ENCODE measurements at regions not wholly inside any gene's neighbourhood (a gene's known extent, or its start where the extent isn't known, plus 50 kb on each side); places are given as distances from the start of the nearest gene placed in this dataset.

DNA sequence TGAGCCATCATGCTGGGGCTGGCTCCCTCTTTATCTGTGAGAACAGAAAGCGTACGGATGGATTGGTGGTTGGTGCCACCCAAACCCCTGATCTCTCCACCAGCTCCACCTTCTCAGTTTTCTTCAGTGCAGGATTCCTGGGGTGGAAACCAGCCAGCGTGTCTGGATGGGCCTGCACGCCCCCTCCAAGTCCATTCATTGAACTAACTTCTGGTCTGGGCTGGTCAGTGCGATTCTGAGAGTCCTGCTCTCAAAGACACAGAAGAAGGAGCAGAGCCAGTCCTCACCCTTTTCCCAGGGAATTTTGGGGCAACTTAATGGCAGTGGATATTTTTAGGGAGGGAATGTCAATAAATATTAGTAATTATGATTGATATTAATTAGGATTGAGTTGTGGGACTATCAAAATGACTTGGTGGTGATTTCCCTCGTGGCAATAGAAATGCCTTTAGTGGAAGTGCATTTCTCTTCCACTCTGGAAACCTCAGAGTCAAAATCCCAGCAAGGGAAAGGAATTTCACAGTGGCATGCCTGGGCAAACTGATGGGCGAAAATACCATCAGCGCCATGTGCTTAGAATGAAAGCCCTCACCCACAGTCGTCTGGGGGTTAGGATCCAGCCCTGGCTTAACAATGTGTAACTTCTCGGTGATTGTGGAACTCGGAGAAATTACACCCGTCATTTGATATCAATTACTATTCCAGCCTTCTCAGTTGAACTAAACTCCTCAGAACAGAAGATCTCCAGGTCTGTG, 69.3 kb upstream of the EEPD1 start:
- Histone ChIP-seq H3K4me3 (ENCODE audit: insufficient read length, low read depth) (no peak overlapping the region), H3K36me3 (ENCODE audit: insufficient read depth, insufficient read length, low read length) (no peaks in the 10 kb centered on the region), H3K4me1 (ENCODE audit: insufficient read depth, insufficient read length) (peaks cover 4% of the 10 kb centered on the region), H3K9me3 (ENCODE audit: insufficient read depth, low read length) (peaks cover 9% of the 10 kb centered on the region; the same call in 1 of the 2 replicates), H3K27me3 (ENCODE audit: insufficient read depth, insufficient read length) (peaks cover 3% of the 10 kb centered on the region), H3K9ac (ENCODE audit: insufficient read length, low read depth) (no peak overlapping the region)
- DNase-seq (ENCODE audit: low read depth, low spot score) = no peak
- no peak for TF ChIP-seq YY1 (IDR thresholded peaks at IDR 0.05; ENCODE audit: insufficient read depth, insufficient read length)
- TF ChIP-seq SUZ12 (IDR thresholded peaks at IDR 0.05; ENCODE audit: extremely low read depth, insufficient read depth, insufficient read length) = no peak
- no peak for TF ChIP-seq ZNF274 (IDR thresholded peaks at IDR 0.05; ENCODE audit: low read depth, low read length)

DNA sequence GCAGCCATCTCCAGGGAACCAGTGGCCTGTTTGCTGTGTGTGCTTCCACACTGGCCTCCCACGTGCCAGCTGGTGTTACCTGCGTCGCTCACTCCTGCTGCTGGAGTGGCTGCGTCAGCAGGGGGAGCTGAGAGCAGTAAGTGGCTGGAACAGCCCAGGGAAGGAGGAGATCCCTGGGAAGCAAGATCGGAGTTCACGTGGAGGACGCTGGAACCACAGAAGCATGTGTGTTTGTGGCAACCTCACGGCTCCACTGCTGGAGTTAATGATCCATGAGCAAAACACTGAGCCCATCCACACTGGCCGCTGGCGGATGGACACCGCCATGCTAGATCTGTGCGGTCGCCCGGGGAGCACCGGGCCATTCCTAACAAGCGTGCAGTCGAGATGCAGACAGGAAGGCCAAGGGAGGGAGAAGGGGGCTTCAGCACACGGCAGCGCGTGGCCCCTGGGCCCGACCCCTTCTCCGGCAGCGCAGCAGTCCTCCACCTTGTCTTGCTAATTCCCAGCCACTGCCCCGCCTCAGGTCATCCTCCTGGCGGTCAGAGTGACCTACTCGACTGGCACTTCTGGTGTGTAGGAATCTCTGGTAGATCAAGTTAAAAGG, 68.5 kb upstream of the EEPD1 start:
- peak; percentile 58 for DNase-seq (ENCODE audit: low read depth, low spot score)
- TF ChIP-seq YY1 (IDR thresholded peaks at IDR 0.05; ENCODE audit: insufficient read depth, insufficient read length) (no peak), SUZ12 (IDR thresholded peaks at IDR 0.05; ENCODE audit: extremely low read depth, insufficient read depth, insufficient read length) (no peak), ZNF274 (IDR thresholded peaks at IDR 0.05; ENCODE audit: low read depth, low read length) (no peak)
- Histone ChIP-seq H3K9ac (ENCODE audit: insufficient read length, low read depth) (no peak overlapping the region), H3K4me3 (ENCODE audit: insufficient read length, low read depth) (no peak overlapping the region), H3K27me3 (ENCODE audit: insufficient read depth, insufficient read length) (peaks cover 3% of the 10 kb centered on the region), H3K4me1 (ENCODE audit: insufficient read depth, insufficient read length) (peaks cover 4% of the 10 kb centered on the region), H3K36me3 (ENCODE audit: insufficient read depth, insufficient read length, low read length) (no peaks in the 10 kb centered on the region), H3K9me3 (ENCODE audit: insufficient read depth, low read length) (peaks cover 17% of the 10 kb centered on the region)

DNA sequence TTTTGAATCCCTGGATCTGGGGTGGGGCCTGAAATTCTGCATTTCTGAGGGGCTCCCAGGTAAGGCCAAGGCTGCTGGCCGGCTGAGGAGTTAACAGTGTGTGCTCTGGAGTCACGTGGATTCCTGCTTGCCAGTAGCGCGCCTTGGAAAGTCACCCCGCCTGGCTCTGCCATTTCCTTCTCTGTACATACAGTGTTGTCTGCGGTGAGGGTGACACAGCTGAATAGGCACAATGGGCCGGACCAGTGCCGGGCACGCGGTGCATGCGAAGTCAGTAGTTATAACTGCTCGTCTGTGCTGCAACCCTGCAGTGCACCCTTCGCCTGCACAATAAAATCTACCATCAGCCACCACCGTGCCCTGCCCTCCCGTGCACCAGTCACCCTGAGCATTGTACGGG, 68.0 kb upstream of the EEPD1 start:
- H3K27me3 ChIP-seq (ENCODE audit: insufficient read depth, insufficient read length) = peaks cover 3% of the 10 kb centered on the region
- H3K36me3 ChIP-seq (ENCODE audit: insufficient read depth, insufficient read length, low read length) = no peaks in the 10 kb centered on the region
- no peak overlapping the region for H3K4me3 ChIP-seq (ENCODE audit: insufficient read length, low read depth)
- peaks cover 4% of the 10 kb centered on the region for H3K4me1 ChIP-seq (ENCODE audit: insufficient read depth, insufficient read length)
- no peak overlapping the region for H3K9ac ChIP-seq (ENCODE audit: insufficient read length, low read depth)
- DNase-seq (ENCODE audit: low read depth, low spot score) = no peak
- peaks cover 20% of the 10 kb centered on the region for H3K9me3 ChIP-seq (ENCODE audit: insufficient read depth, low read length)
- no peak for TF ChIP-seq ZNF274 (IDR thresholded peaks at IDR 0.05; ENCODE audit: low read depth, low read length)
- TF ChIP-seq YY1 (IDR thresholded peaks at IDR 0.05; ENCODE audit: insufficient read depth, insufficient read length) = no peak
- TF ChIP-seq SUZ12 (IDR thresholded peaks at IDR 0.05; ENCODE audit: extremely low read depth, insufficient read depth, insufficient read length) = no peak

DNA sequence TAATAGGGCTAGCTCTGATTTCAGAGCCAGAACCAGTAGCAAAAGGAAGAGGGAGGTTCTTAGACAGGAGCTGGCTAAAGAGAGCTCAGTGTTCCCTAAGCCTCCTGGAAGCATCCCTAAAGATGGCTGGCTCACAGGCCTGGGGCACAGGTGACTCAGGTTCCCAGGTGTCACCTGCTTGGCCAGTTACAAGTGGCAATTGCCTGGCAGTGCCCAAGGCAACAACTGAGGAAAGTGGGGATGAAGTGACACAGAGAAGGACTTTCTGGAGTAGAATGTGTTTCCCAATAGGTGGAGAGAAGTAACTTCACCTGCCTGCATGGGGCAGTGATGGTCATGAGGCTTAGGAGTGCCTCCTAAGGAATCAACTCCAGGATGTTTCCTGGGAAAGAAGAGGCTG, 66.5 kb upstream of the EEPD1 start:
- DNase-seq (ENCODE audit: low read depth, low spot score) = no peak
- Histone ChIP-seq H3K27me3 (ENCODE audit: insufficient read depth, insufficient read length) (peaks cover 3% of the 10 kb centered on the region), H3K4me3 (ENCODE audit: insufficient read length, low read depth) (no peak overlapping the region), H3K4me1 (ENCODE audit: insufficient read depth, insufficient read length) (peaks cover 4% of the 10 kb centered on the region), H3K9ac (ENCODE audit: insufficient read length, low read depth) (no peak overlapping the region), H3K9me3 (ENCODE audit: insufficient read depth, low read length) (peaks cover 20% of the 10 kb centered on the region), H3K36me3 (ENCODE audit: insufficient read depth, insufficient read length, low read length) (no peaks in the 10 kb centered on the region)
- TF ChIP-seq YY1 (IDR thresholded peaks at IDR 0.05; ENCODE audit: insufficient read depth, insufficient read length) (no peak), SUZ12 (IDR thresholded peaks at IDR 0.05; ENCODE audit: extremely low read depth, insufficient read depth, insufficient read length) (no peak), ZNF274 (IDR thresholded peaks at IDR 0.05; ENCODE audit: low read depth, low read length) (no peak)

DNA sequence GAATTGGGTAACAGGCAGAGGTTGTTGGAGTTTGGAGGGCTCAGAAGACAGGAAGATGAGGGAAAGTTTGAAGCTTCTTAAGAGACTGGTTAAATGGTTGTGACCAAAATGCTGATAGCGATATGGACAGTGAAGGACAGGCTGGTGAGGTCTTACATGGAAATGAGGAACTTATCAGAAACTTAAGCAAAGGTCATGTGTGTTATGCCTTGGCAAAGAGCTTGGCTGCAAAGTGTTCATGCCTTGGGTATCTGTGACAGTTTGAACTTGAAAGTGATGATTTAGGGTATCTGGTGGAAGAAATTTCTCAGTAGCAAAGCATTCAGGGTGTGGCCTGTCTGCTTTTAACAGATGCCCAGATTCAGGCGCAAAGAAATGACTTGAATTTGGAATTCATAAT, 64.5 kb upstream of the EEPD1 start:
- no peak overlapping the region for H3K4me3 ChIP-seq (ENCODE audit: insufficient read length, low read depth)

DNA sequence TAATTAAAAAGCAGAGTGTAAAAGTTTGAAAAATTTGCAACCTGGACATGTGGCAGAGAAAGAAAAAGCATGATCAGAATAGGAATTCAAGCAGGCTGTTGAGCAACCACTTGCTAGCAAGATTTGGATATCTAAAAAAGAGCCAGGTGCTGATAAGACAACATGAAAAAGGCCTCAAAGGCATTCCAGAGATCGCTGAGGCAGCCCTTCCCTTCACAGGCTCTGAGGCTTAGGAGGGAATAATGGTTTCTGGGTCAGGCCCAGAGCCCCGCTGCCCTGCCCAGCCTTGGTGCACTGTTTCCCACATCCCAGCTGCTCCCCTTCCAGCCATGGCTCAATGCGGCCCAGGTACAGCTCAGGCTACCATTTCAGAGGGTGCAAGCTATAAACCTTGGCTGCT, 64.1 kb upstream of the EEPD1 start:
- Histone ChIP-seq H3K9ac (ENCODE audit: insufficient read length, low read depth) (no peak overlapping the region), H3K4me3 (ENCODE audit: insufficient read length, low read depth) (no peak overlapping the region), H3K4me1 (ENCODE audit: insufficient read depth, insufficient read length) (peaks cover 4% of the 10 kb centered on the region), H3K27me3 (ENCODE audit: insufficient read depth, insufficient read length) (no peaks in the 10 kb centered on the region), H3K36me3 (ENCODE audit: insufficient read depth, insufficient read length, low read length) (no peaks in the 10 kb centered on the region), H3K9me3 (ENCODE audit: insufficient read depth, low read length) (peaks cover 20% of the 10 kb centered on the region)
- TF ChIP-seq SUZ12 (IDR thresholded peaks at IDR 0.05; ENCODE audit: extremely low read depth, insufficient read depth, insufficient read length) (no peak), ZNF274 (IDR thresholded peaks at IDR 0.05; ENCODE audit: low read depth, low read length) (no peak), YY1 (IDR thresholded peaks at IDR 0.05; ENCODE audit: insufficient read depth, insufficient read length) (no peak)
- no peak for DNase-seq (ENCODE audit: low read depth, low spot score)

More for the DNA sequence above, 64.5 kb upstream of the EEPD1 start:
- Histone ChIP-seq H3K9me3 (ENCODE audit: insufficient read depth, low read length) (peaks cover 20% of the 10 kb centered on the region), H3K27me3 (ENCODE audit: insufficient read depth, insufficient read length) (peaks cover 2% of the 10 kb centered on the region), H3K9ac (ENCODE audit: insufficient read length, low read depth) (no peak overlapping the region), H3K36me3 (ENCODE audit: insufficient read depth, insufficient read length, low read length) (no peaks in the 10 kb centered on the region), H3K4me1 (ENCODE audit: insufficient read depth, insufficient read length) (peaks cover 4% of the 10 kb centered on the region)
- TF ChIP-seq SUZ12 (IDR thresholded peaks at IDR 0.05; ENCODE audit: extremely low read depth, insufficient read depth, insufficient read length) (no peak), YY1 (IDR thresholded peaks at IDR 0.05; ENCODE audit: insufficient read depth, insufficient read length) (no peak), ZNF274 (IDR thresholded peaks at IDR 0.05; ENCODE audit: low read depth, low read length) (no peak)
- no peak for DNase-seq (ENCODE audit: low read depth, low spot score)
